NCI-H2107 (cell line): ENCODE measurements at regions not wholly inside any gene's neighbourhood (a gene's known extent, or its start where the extent isn't known, plus 50 kb on each side); places are given as distances from the start of the nearest gene placed in this dataset.
"Not testable (repeated sequence)": the region's sequence is repeated elsewhere in the genome, so short reads cannot be mapped to it uniquely, and the experiment has no call there.

Experiments used
- DNase-seq: peaks from one replicate; lab custom pipeline; 2025; lab: John Stamatoyannopoulos, UW

GRCh38 chr2:235219048-235219447, 267.2 kb downstream of the SH3BP4 start:
- no peak for DNase-seq

DNA sequence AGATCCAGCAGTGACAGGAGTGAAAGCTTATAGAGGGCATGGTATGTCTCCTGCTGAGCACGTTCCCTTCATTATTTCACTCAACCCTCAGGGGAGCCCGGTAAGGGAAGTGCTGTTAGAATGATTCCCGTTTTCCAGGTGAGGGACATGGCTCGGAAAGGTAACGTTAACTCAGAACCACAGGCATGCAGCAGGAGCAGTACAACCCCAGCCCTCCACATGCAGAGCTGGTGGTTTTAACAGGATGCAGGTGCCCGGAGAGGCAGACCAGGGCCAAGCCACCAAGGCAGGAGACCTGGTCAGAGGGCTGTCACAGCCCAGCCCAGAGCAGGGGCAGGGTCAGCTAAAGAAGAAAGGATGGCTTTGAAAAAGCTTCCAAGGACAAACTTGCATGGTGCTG, 268.5 kb downstream of the SH3BP4 start:
- no peak for DNase-seq

- DNase-seq = no peak
Observed at GRCh38 chr2:235223011-235223410, 270.8 kb upstream of the AGAP1 start.

DNA sequence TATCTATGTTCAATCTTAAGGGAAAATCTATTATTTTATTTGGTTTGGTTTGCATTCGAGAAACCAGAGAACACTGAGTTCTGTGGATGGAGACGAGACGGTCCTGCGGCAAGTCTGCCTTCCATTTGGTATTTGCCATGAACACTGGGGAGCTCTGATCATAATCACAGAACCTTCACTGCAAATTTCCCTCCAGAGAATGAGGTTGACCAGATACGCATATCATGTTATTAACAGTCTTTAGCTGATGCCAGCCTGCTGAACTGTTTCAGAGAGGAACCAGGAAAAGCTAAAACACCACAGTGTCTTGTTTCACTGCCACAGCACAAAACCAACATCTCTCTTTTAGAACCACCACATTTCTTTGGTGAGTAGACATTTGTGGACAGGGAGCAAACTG, 269.4 kb upstream of the AGAP1 start:
- DNase-seq = no peak

DNA sequence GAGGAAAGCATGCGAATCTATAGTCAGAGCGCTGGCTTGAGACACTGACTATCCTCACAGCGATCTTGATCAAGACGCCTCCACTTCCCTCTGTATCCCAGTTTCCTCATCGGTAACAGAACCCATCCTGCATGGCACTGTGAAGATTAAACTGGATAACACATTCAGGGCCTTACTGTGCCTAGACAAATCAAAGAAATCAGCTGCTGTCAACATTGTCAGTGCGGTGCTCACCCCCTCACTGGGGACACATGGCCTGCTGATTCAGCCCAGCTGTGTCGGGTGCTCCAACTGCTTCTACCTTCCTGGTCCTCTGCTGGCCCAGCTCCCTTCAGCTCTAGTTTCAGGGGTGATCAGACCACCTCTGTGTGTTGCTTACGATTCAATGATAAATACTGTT, 268.6 kb upstream of the AGAP1 start:
- no peak for DNase-seq

- DNase-seq = no peak
Observed at GRCh38 chr2:235227590-235227989, 266.3 kb upstream of the AGAP1 start.

DNA sequence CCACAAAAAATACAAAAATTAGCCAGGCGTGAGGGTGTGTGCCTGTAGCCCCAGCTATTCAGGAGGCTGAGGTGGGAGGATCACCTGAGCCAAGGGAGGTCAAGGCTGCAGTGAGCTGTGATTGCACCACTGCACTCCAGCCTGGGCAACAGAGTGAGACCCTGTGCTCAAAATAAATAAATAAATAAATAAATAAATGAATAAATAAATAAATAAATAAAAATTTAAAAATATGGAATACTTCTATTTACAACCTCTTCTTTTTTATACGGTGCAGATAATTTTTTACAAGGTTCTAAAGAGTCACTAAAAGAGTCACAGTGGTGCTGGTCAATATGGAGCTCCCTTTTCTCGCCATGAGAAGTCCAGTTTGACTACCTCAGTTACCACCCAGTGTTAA, 265.4 kb upstream of the AGAP1 start:
- not testable (repeated sequence) for DNase-seq

GRCh38 chr2:235229236-235229635, 264.6 kb upstream of the AGAP1 start:
- DNase-seq = no peak

DNA sequence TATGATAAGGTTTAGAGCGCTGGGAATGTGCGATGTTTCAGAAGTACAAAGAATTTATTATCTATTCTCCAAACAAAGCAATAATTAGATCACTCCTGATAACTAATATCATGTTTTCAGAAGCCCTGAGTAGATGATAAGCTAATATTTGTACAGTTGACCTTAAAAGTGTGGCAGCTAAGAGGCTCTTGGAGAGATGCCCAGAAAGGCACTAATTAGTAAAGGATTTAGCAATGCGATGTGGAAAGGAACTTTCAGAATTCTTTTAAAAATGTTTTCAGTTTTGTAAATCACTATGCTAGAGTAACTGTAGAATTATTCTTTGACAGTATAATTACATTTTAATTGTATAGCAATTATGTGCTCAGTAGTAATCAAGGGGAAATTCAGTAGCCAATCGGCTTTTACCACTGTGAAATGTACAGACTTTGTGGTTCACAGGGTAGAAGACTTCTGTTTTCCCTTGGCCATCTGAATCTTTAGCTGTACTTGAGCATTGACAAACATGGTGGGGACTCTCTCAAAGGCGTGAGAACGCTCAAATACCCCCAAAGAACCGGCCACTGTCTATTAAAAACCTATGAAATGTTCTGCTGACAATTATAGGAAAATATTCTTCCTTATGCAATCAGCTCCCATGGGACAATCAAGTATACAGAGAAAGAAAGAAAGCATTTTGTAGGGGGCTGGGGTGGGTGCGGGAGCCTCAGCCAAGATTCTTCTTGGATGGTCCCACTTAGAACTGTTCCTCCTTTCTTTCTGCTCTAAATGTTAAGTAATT, 262.8 kb upstream of the AGAP1 start:
- no peak for DNase-seq

DNA sequence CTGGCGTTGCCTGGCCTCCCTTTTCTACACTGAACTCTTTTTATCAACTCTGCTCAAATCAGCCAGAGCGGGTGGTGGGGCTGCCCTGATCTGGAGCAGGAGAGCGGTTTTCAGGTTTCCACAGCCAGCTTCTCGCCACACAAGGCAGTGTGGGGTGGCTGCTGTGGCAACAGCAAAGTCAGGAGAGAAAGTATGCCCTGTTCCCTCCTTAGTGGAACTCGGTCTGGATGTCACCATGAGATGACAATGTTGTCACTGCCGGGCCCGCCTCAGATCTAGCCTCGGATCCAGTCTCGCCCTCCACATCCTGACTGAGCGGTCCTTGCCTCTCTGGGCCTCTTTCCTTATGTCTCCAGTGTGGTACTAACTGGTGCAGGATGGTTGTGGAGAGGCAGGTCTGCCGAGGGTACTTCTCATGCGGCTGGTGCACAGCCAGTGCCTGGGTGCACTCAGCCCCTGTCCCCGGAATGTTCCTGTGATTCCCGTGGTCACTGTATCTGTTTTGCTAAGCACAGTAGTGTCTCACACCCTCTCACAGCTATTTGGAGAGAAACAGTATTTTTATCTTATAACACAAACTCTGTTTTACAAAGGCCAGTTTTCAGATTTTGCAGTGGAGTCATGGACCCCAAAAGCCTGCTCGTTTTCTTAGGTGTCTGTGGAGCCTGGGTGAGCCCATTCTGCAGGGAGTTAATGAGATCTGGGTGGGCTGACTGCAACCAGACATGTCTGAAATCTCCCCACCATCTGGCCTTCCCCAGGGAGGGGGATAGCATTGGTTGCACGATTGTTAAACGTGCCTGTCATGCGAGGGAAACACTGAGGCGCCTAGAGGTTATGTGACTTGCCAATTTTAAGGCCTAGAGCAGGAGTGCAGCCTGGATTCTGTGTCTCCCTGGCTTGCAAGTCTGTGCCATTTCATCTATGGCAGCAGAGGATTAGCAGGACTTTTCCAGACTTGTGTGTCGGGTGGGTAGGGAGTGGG, 261.1 kb upstream of the AGAP1 start:
- DNase-seq = no peak

GRCh38 chr2:235234736-235235135, 259.1 kb upstream of the AGAP1 start:
- no peak for DNase-seq

- no peak for DNase-seq
Observed at GRCh38 chr2:235235977-235236767, 257.7 kb upstream of the AGAP1 start.

- DNase-seq = no peak
Observed at GRCh38 chr2:235238537-235238936, 255.3 kb upstream of the AGAP1 start.

- no peak for DNase-seq
Observed at GRCh38 chr2:235240574-235240973, 253.3 kb upstream of the AGAP1 start.

DNA sequence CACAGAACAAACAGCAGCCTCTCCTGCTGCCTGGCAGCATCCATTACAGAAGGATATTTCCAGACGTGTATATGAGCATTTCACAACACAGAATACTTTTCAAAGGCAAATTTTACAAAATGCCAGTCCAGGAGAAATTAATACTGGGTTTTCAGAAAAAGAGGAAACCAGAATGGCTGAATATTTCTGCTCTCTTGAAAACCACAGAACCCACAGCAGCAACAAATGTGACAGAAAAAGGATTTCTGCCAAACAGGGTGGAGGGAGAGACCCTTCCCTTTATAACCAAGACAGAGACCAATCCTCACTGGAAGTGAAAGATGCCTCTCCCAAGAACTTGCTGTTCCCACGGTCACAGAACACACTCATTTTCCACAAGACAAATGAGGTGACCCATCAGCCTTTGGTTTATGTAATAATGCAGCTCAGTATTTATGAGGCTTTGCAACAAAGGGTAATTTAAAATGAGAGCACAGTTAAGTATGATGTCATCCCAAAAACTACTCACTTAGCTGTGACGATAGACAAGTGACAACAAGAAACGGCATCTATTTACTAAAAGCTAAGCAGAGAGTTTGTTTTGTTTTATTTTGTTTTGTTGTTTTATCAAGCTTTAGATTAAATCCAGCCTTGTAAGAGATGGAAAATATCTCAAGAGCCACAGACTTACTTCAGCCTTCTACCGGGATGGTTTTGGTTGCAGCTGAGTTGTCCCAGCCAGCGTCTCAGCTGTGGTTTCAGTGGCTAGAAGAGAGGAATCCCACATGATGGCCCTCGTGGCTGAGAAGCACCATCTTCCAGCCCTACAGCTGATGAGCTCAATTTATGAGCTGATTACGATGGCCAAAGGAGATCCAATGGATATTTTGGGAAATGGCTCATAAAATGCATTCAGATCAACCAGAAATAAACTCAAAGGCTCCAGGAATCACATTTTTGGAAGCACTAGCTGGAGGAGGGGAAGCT, 249.3 kb upstream of the AGAP1 start:
- DNase-seq = no peak

- no peak for DNase-seq
Observed at GRCh38 chr2:235247001-235247400, 246.8 kb upstream of the AGAP1 start.

- DNase-seq = no peak
Observed at GRCh38 chr2:235255693-235256092, 238.2 kb upstream of the AGAP1 start.

DNA sequence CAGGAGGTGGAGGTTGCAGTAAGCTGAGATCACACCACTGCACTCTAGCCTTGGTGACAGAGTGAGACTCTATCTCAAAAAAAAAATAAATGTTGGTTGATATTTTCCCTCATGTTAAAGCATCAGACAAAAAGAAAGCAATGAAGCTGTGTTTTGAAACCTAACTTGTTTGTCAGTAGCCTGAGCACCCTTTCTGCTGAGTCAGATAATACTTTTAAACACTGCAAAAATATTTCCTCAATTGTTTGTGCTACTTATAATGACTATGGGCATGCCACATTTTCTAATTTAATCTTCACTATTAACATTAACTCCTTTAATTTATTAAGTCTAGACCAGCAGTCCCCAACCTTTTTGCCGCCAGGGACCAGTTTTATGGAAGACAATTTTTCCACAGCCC, 236.3 kb upstream of the AGAP1 start:
- no peak for DNase-seq

DNA sequence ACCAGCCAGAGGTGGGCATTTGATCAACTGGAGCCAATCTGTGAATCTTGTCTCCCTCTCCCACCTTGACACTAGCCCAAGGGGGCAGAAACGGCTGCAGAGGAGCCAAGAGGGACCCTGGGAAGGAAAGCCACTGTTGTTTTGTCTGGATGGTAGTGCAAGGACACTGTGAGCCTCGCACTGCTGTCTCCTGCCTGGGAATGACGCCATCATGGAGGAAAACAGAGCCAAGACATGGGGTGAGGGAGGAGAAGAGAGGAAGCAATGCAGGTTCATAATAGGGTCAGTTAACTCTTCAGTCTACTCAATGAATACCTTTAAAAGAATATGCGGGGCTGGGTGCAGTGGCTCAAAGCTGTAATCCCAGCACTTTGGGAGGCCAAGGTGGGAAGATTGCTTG, 231.1 kb upstream of the AGAP1 start:
- no peak for DNase-seq

DNA sequence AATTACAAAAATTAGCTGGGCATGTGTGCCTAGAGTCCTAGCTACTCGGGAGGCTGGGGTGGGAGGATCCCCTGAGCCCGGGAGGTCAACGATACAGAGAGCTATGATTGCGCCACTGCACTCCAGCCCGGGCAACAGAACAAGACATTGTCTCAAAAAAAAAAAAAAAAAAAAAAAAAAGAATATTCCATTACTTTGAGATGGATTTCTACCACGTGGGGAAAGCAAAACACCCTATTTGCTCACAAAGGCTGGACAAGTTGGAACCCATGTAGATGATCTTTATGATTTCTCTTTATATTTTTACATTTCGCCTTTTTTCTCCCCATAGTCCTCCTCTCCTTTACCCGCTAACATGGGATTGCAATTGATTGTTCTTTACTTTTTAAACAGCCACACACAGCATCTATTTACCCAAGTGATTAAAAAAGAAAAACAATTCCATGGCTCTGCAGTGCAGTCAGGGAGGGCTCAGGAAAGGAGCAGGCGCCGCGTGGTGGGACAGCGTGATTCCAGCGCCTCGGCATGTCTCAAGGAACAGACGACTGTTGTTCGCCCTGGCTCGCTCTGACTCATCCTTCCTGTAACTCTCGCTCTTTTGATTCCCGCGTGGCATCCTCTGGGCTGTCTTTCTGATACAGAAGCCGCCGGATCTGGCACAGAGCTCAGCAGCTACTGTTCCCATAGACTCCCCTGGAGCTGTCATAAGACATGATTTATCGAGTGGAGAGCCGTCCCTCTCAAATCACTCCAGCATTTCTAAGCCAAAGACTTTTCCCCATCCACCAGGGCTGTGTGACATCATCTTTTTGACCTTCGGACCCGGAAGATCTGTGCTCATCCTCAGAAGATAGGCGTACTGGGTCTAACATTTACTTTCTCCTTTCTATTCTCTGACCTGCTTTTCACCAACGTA, 230.4 kb upstream of the AGAP1 start:
- no peak for DNase-seq
